ENCODE measurements at regions not wholly inside any gene's neighbourhood (a gene's known extent, or its start where the extent isn't known, plus 50 kb on each side); places are given as distances from the start of the nearest gene placed in this dataset.

GRCh38 chr10:57031346-57031745, 670.3 kb upstream of the ZWINT start:
- H3K27ac Mint-ChIP-seq (ENCODE audit: unreplicated experiment) = no peak overlapping the region
- DNase-seq (ENCODE audit: low spot score) = no peak
- no peaks in the 10 kb centered on the region for H3K4me1 Mint-ChIP-seq (ENCODE audit: unreplicated experiment)
- H3K9me3 Mint-ChIP-seq (ENCODE audit: unreplicated experiment) = peaks cover 14% of the 10 kb centered on the region
- H3K4me3 Mint-ChIP-seq (ENCODE audit: unreplicated experiment) = peak overlapping the region; percentile 37
- H3K27me3 Mint-ChIP-seq (ENCODE audit: unreplicated experiment) = no peaks in the 10 kb centered on the region
- TF ChIP-seq CTCF (IDR thresholded peaks at IDR 0.05; ENCODE audit: unreplicated experiment) = no peak
- peaks cover 11% of the 10 kb centered on the region for H3K36me3 Mint-ChIP-seq (ENCODE audit: low read depth, unreplicated experiment)

GRCh38 chr10:57026307-57026706, 665.2 kb upstream of the ZWINT start:
- TF ChIP-seq CTCF (IDR thresholded peaks at IDR 0.05; ENCODE audit: unreplicated experiment) = no peak
- Mint-ChIP-seq H3K4me3 (ENCODE audit: unreplicated experiment) (no peak overlapping the region), H3K27ac (ENCODE audit: unreplicated experiment) (no peak overlapping the region), H3K27me3 (ENCODE audit: unreplicated experiment) (no peaks in the 10 kb centered on the region), H3K36me3 (ENCODE audit: low read depth, unreplicated experiment) (peaks cover 4% of the 10 kb centered on the region), H3K9me3 (ENCODE audit: unreplicated experiment) (peaks cover 9% of the 10 kb centered on the region), H3K4me1 (ENCODE audit: unreplicated experiment) (no peaks in the 10 kb centered on the region)
- no peak for DNase-seq (ENCODE audit: low spot score)

- H3K36me3 Mint-ChIP-seq (ENCODE audit: low read depth, unreplicated experiment) = no peaks in the 10 kb centered on the region
- no peak for TF ChIP-seq CTCF (IDR thresholded peaks at IDR 0.05; ENCODE audit: unreplicated experiment)
- DNase-seq (ENCODE audit: low spot score) = no peak
- no peak overlapping the region for H3K27ac Mint-ChIP-seq (ENCODE audit: unreplicated experiment)
- peaks cover 2% of the 10 kb centered on the region for H3K4me1 Mint-ChIP-seq (ENCODE audit: unreplicated experiment)
- no peaks in the 10 kb centered on the region for H3K27me3 Mint-ChIP-seq (ENCODE audit: unreplicated experiment)
- no peak overlapping the region for H3K4me3 Mint-ChIP-seq (ENCODE audit: unreplicated experiment)
- H3K9me3 Mint-ChIP-seq (ENCODE audit: unreplicated experiment) = no peaks in the 10 kb centered on the region
Observed at GRCh38 chr10:57023626-57024025, 662.6 kb upstream of the ZWINT start.

GRCh38 chr10:57018452-57018851, 657.4 kb upstream of the ZWINT start:
- Mint-ChIP-seq H3K4me3 (ENCODE audit: unreplicated experiment) (no peak overlapping the region), H3K27ac (ENCODE audit: unreplicated experiment) (no peak overlapping the region), H3K27me3 (ENCODE audit: unreplicated experiment) (peaks cover 4% of the 10 kb centered on the region), H3K9me3 (ENCODE audit: unreplicated experiment) (no peaks in the 10 kb centered on the region), H3K36me3 (ENCODE audit: low read depth, unreplicated experiment) (no peaks in the 10 kb centered on the region), H3K4me1 (ENCODE audit: unreplicated experiment) (peaks cover 2% of the 10 kb centered on the region)
- no peak for TF ChIP-seq CTCF (IDR thresholded peaks at IDR 0.05; ENCODE audit: unreplicated experiment)
- DNase-seq (ENCODE audit: low spot score) = no peak

GRCh38 chr10:57017356-57018037, 656.4 kb upstream of the ZWINT start:
- DNase-seq (ENCODE audit: low spot score) = no peak
- no peaks in the 10 kb centered on the region for H3K36me3 Mint-ChIP-seq (ENCODE audit: low read depth, unreplicated experiment)
- no peaks in the 10 kb centered on the region for H3K9me3 Mint-ChIP-seq (ENCODE audit: unreplicated experiment)
- TF ChIP-seq CTCF (IDR thresholded peaks at IDR 0.05; ENCODE audit: unreplicated experiment) = no peak
- no peak overlapping the region for H3K4me3 Mint-ChIP-seq (ENCODE audit: unreplicated experiment)
- peaks cover 4% of the 10 kb centered on the region for H3K27me3 Mint-ChIP-seq (ENCODE audit: unreplicated experiment)
- H3K27ac Mint-ChIP-seq (ENCODE audit: unreplicated experiment) = no peak overlapping the region
- peaks cover 2% of the 10 kb centered on the region for H3K4me1 Mint-ChIP-seq (ENCODE audit: unreplicated experiment)

Data from endothelial cell (in vitro differentiated cells).